Fibroblast of pulmonary artery (primary cell): ENCODE measurements at regions not wholly inside any gene's neighbourhood (a gene's known extent, or its start where the extent isn't known, plus 50 kb on each side); places are given as distances from the start of the nearest gene placed in this dataset.

ENCODE experiments used
- DNase-seq: peaks from one replicate; pipeline ENCODE4 v3.0.0-alpha.2; 2010; ENCODE audit warnings: low read depth
- H3K4me3 ChIP-seq: replicated peaks from 2 replicates; pipeline ENCODE4 v1.5.1; 2011; ENCODE audit warnings: low read depth, mild to moderate bottlenecking, control low read depth, low read length, moderate library complexity
- CTCF ChIP-seq: IDR thresholded peaks from 2 replicates; pipeline ENCODE4 v1.5.1; 2011; ENCODE audit warnings: mild to moderate bottlenecking, control low read depth, low read length, inconsistent platforms; ENCODE audit errors: missing control alignments

GRCh38 chr2:105653302-105653701 is 91.4 kb upstream of the NCK2 start:
- no peak for DNase-seq
- no peak for TF ChIP-seq CTCF
- H3K4me3 ChIP-seq: no peak overlapping the region

- no peak overlapping the region for H3K4me3 ChIP-seq
- no peak for TF ChIP-seq CTCF
- DNase-seq: no peak
Measured at GRCh38 chr2:105652014-105652796, 92.5 kb upstream of the NCK2 start.

GRCh38 chr2:105649534-105649933 is 95.2 kb upstream of the NCK2 start:
- no peak overlapping the region for H3K4me3 ChIP-seq
- no peak for TF ChIP-seq CTCF
- DNase-seq: no peak

- TF ChIP-seq CTCF: no peak
- DNase-seq: no peak
- no peak overlapping the region for H3K4me3 ChIP-seq
Measured at GRCh38 chr2:105647731-105648130, 97.0 kb upstream of the NCK2 start.

- no peak for DNase-seq
- H3K4me3 ChIP-seq: no peak overlapping the region
- no peak for TF ChIP-seq CTCF
Measured at GRCh38 chr2:105646774-105647076, 98.0 kb upstream of the NCK2 start.

- no peak overlapping the region for H3K4me3 ChIP-seq
- no peak for DNase-seq
- no peak for TF ChIP-seq CTCF
Measured at GRCh38 chr2:105645938-105646773, 98.6 kb upstream of the NCK2 start.
